Smooth muscle cell (in vitro differentiated cells): ENCODE measurements at regions not wholly inside any gene's neighbourhood (a gene's known extent, or its start where the extent isn't known, plus 50 kb on each side); places are given as distances from the start of the nearest gene placed in this dataset.

ENCODE experiments used
- DNase-seq: peaks from one replicate; lab custom pipeline; 2025; ENCODE audit not compliant: unreplicated experiment; lab: John Stamatoyannopoulos, UW
- H2AFZ ChIP-seq: fragments of 200-600 bp; sonication (generic); 2 replicates; pipeline ENCODE4 v1.6.0; 2016; ENCODE audit warnings: antibody characterized with exemption, low read depth, mild to moderate bottlenecking
- H3F3A ChIP-seq: fragments of 200-600 bp; sonication (generic); 2 replicates; pipeline ENCODE4 v1.6.0; 2017; ENCODE audit warnings: antibody characterized with exemption, low read depth
- H3K27ac ChIP-seq: fragments of 200-600 bp; sonication (generic); 2 replicates; pipeline ENCODE4 v1.5.1; 2016; ENCODE audit warnings: low read depth, mild to moderate bottlenecking
- H3K27me3 ChIP-seq: fragments of 200-600 bp; sonication (generic); 2 replicates; pipeline ENCODE4 v1.6.1; 2016; ENCODE audit warnings: low read depth, mild to moderate bottlenecking
- H3K36me3 ChIP-seq: fragments of 200-600 bp; sonication (generic); 2 replicates; pipeline ENCODE4 v1.5.1; 2016; ENCODE audit warnings: low read depth
- H3K4me1 ChIP-seq: fragments of 200-600 bp; sonication (generic); 2 replicates; pipeline ENCODE4 v1.5.1; 2016; ENCODE audit warnings: low read depth
- H3K4me2 ChIP-seq: fragments of 200-600 bp; sonication (generic); 2 replicates; pipeline ENCODE4 v1.6.0; 2016; ENCODE audit warnings: mild to moderate bottlenecking
- H3K4me3 ChIP-seq: fragments of 200-600 bp; sonication (generic); 2 replicates; pipeline ENCODE4 v1.5.1; 2016; ENCODE audit warnings: mild to moderate bottlenecking
- H3K79me2 ChIP-seq: fragments of 200-600 bp; sonication (generic); 2 replicates; pipeline ENCODE4 v1.6.0; 2016; ENCODE audit warnings: low read depth, mild to moderate bottlenecking
- H3K9ac ChIP-seq: fragments of 200-600 bp; sonication (generic); 2 replicates; pipeline ENCODE4 v1.6.0; 2016; ENCODE audit warnings: low read depth
- H3K9me3 ChIP-seq: fragments of 200-600 bp; sonication (generic); replicated peaks from 2 replicates; pipeline ENCODE4 v1.5.1; 2016; ENCODE audit warnings: low read depth
- H4K20me1 ChIP-seq: fragments of 200-600 bp; sonication (generic); 2 replicates; pipeline ENCODE4 v1.6.0; 2016; ENCODE audit warnings: low read depth
- CTCF ChIP-seq: fragments of 200-600 bp; sonication (generic); IDR thresholded peaks from 2 replicates; pipeline ENCODE4 v1.5.1; 2017; ENCODE audit warnings: borderline replicate concordance, mild to moderate bottlenecking, antibody characterized with exemption; ENCODE audit not compliant: insufficient read depth, poor library complexity, severe bottlenecking
- WGBS: methylation state at CpG from one replicate; pipeline ENCODE4 v1.1.7; 2016; ENCODE audit warnings: low lambda C conversion rate; 5-methylcytosine and 5-hydroxymethylcytosine counted together

DNA sequence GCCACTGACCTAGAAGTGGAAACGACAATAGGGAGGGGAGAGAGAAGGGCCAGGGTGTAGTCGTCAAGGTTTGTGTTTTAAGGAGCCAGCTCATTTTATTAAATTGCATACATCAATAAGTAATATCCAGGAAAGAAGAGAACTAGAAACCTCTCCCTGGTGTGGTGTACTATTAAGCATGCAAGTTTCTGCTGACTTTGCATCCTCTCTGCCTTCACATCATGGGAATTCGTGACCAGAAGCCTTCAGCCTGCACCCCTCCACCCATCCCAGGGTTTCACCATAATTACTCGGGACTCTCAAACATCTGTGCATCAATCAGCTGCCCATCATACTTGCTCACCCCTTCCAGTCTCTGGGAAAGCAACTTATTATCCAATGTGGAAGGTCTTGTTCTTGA, 70.9 kb upstream of the UBE3A start:
- no peaks in the 10 kb centered on the region for H4K20me1 ChIP-seq
- H3K79me2 ChIP-seq: no peaks in the 10 kb centered on the region
- no peak overlapping the region for H3K4me2 ChIP-seq
- no peaks in the 10 kb centered on the region for H3F3A ChIP-seq
- H2AFZ ChIP-seq: peak overlapping the region; percentile 3
- peak overlapping the region; percentile 18 for H3K27ac ChIP-seq
- H3K4me1 ChIP-seq: no peaks in the 10 kb centered on the region
- no peaks in the 10 kb centered on the region for H3K36me3 ChIP-seq
- no peaks in the 10 kb centered on the region for H3K9me3 ChIP-seq
- no peaks in the 10 kb centered on the region for H3K27me3 ChIP-seq
- no peak for DNase-seq
- no peak for TF ChIP-seq CTCF
- H3K4me3 ChIP-seq: no peak overlapping the region
- no peak overlapping the region for H3K9ac ChIP-seq
- 63% methylated on average over 4 of the region's 4 CpGs for WGBS

DNA sequence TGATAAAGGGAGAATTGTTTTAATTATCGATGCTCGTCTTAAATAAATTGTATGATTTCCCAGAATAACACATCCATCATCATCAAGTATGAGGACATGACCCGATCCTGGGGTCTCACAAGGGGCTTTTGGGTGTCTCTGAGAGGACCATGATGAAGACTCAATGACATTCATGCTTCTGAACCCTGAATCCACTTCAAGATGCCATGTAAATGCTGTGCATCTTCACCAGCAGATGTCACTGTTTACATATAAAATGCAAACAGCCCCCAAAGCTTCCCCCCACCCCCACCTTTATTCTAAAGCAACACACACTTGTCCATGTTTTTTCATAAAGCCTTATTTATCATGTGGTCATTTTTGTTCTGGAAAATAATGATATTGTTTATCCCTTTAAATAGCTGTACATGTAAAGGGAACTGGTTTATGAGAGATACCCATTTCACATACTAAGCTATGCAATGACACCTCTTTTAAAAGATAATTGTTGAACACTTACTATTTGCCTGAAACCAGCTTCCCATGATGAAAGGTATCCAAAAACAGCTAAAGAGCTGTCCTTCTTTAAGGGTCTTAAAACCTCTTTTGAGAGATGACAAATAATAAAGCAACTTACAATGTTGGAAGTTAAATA, 69.7 kb upstream of the UBE3A start:
- Histone ChIP-seq H3K9ac (no peak overlapping the region), H3K27me3 (no peaks in the 10 kb centered on the region), H3K27ac (no peak overlapping the region), H2AFZ (peak overlapping the region; percentile 3), H3K36me3 (no peaks in the 10 kb centered on the region), H3K9me3 (no peaks in the 10 kb centered on the region), H3K4me3 (no peak overlapping the region), H3K4me1 (no peaks in the 10 kb centered on the region), H3K79me2 (no peaks in the 10 kb centered on the region), H3F3A (no peaks in the 10 kb centered on the region), H4K20me1 (no peaks in the 10 kb centered on the region), H3K4me2 (no peak overlapping the region)
- DNase-seq: no peak
- WGBS: 56% methylated on average over 3 of the region's 3 CpGs
- peak; percentile 93 for TF ChIP-seq CTCF

- peak overlapping the region; percentile 72 for H3K27ac ChIP-seq
- WGBS: 20% methylated on average over 6 of the region's 6 CpGs
Observed at GRCh38 chr15:25504307-25504706, 65.5 kb upstream of the UBE3A start.

More at GRCh38 chr15:25504307-25504706, 65.5 kb upstream of the UBE3A start:
- no peaks in the 10 kb centered on the region for H3K4me1 ChIP-seq
- no peaks in the 10 kb centered on the region for H3K9me3 ChIP-seq
- H3K9ac ChIP-seq: no peak overlapping the region
- H3K36me3 ChIP-seq: no peaks in the 10 kb centered on the region
- H3K4me3 ChIP-seq: no peak overlapping the region
- H4K20me1 ChIP-seq: no peaks in the 10 kb centered on the region
- H3K79me2 ChIP-seq: no peaks in the 10 kb centered on the region
- H2AFZ ChIP-seq: no peak overlapping the region
- H3K27me3 ChIP-seq: no peaks in the 10 kb centered on the region
- TF ChIP-seq CTCF: no peak
- H3F3A ChIP-seq: no peaks in the 10 kb centered on the region
- peak overlapping the region; percentile 63 for H3K4me2 ChIP-seq
- DNase-seq: no peak
